Glutamatergic neuron (in vitro differentiated cells): ENCODE measurements at regions not wholly inside any gene's neighbourhood (a gene's known extent, or its start where the extent isn't known, plus 50 kb on each side); places are given as distances from the start of the nearest gene placed in this dataset.

ENCODE experiments used
- DNase-seq: peaks from one replicate; pipeline ENCODE4 v3.0.0; 2022
- H3K27ac Mint-ChIP-seq: one replicate; pipeline ENCODE4 v1.8.0; 2020; ENCODE audit warnings: mild to moderate bottlenecking, mixed read lengths, inconsistent platforms; ENCODE audit not compliant: unreplicated experiment
- H3K27me3 Mint-ChIP-seq: one replicate; pipeline ENCODE4 v1.8.0; 2020; ENCODE audit warnings: mild to moderate bottlenecking, moderate library complexity, mixed read lengths, inconsistent platforms; ENCODE audit not compliant: unreplicated experiment
- H3K36me3 Mint-ChIP-seq: one replicate; pipeline ENCODE4 v1.8.0; 2020; ENCODE audit warnings: mild to moderate bottlenecking, mixed read lengths, inconsistent platforms; ENCODE audit not compliant: unreplicated experiment
- H3K4me1 Mint-ChIP-seq: one replicate; pipeline ENCODE4 v1.8.0; 2020; ENCODE audit warnings: mild to moderate bottlenecking, low read depth, mixed read lengths, inconsistent platforms; ENCODE audit not compliant: unreplicated experiment
- H3K4me3 Mint-ChIP-seq: one replicate; pipeline ENCODE4 v1.8.0; 2020; ENCODE audit warnings: mild to moderate bottlenecking, mixed read lengths, inconsistent platforms; ENCODE audit not compliant: unreplicated experiment
- H3K9me3 Mint-ChIP-seq: one replicate; pipeline ENCODE4 v1.8.0; 2020; ENCODE audit warnings: mild to moderate bottlenecking, moderate library complexity, mixed read lengths, inconsistent platforms; ENCODE audit not compliant: unreplicated experiment
- TF ChIP-seq, protein P1 (sequence below): fragments of 200-600 bp; sonication (generic); IDR thresholded peaks from one replicate; pipeline ENCODE4 v1.5.0; 2021; ENCODE audit not compliant: partially characterized antibody, unreplicated experiment

GRCh38 chr4:174012886-174013259 is 270.6 kb downstream of the FBXO8 start:
- Mint-ChIP-seq H3K36me3 (no peaks in the 10 kb centered on the region), H3K4me1 (no peaks in the 10 kb centered on the region), H3K9me3 (no peaks in the 10 kb centered on the region), H3K27ac (no peak overlapping the region), H3K4me3 (no peak overlapping the region), H3K27me3 (no peaks in the 10 kb centered on the region)
- DNase-seq: no peak
- TF ChIP-seq, protein P1, sequence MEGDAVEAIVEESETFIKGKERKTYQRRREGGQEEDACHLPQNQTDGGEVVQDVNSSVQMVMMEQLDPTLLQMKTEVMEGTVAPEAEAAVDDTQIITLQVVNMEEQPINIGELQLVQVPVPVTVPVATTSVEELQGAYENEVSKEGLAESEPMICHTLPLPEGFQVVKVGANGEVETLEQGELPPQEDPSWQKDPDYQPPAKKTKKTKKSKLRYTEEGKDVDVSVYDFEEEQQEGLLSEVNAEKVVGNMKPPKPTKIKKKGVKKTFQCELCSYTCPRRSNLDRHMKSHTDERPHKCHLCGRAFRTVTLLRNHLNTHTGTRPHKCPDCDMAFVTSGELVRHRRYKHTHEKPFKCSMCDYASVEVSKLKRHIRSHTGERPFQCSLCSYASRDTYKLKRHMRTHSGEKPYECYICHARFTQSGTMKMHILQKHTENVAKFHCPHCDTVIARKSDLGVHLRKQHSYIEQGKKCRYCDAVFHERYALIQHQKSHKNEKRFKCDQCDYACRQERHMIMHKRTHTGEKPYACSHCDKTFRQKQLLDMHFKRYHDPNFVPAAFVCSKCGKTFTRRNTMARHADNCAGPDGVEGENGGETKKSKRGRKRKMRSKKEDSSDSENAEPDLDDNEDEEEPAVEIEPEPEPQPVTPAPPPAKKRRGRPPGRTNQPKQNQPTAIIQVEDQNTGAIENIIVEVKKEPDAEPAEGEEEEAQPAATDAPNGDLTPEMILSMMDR: no peak

DNA sequence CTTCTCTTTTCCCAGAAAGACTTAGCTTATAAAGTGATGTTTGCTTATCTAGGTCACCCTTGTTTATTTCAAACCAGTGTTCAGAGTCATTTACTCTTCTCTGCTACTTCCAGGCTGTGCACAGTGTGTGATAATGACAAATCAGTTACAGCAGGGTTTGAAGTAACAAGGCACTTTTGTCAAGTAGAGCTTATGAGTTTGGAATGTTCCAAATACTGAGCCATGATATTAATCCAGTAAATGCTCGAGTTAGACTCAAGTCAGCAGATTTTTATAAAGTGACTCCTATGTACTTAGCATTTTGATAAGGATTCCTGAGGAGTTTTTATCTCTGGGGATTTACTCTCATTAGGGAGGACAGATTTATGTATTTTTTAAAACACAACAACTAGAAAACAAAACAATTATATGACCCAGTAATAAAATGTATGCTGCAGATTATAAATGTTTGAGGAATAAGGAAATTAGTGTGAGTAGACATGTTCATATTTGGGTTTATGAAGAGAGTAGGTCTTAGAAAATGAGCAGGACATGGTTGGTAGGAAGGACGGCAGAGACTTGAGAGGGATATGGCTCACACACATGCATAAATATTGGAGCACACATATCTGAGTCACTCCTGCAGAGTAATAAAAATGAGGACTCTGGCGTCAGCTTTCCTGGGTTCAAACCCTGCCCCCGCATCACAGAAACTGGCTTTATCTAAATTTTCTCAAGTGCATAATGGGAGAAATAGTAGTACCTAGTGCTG is 271.2 kb downstream of the FBXO8 start:
- no peak for DNase-seq
- no peaks in the 10 kb centered on the region for H3K4me1 Mint-ChIP-seq
- no peaks in the 10 kb centered on the region for H3K9me3 Mint-ChIP-seq
- no peak overlapping the region for H3K27ac Mint-ChIP-seq
- TF ChIP-seq, protein P1: no peak
- no peak overlapping the region for H3K4me3 Mint-ChIP-seq
- H3K36me3 Mint-ChIP-seq: no peaks in the 10 kb centered on the region
- no peaks in the 10 kb centered on the region for H3K27me3 Mint-ChIP-seq

DNA sequence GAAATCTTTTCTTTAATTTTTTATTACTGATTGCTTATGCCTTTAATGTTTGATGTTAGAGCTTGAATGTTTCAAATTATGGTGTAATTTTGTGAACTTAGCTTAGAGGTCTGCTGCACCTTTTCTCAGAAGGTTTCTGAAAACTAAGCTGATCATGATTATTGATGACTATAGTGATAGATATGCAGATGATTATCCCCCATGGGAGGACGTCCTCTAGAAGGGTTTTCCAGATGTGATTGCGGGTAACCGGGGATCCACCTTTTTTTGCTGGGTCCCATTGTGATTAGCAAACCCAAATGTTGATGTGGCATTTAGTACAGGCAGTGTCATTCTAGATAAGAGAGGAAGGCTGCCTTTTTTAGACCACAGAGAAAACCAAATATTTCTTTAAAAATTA is 272.9 kb downstream of the FBXO8 start:
- no peaks in the 10 kb centered on the region for H3K36me3 Mint-ChIP-seq
- no peak for DNase-seq
- no peaks in the 10 kb centered on the region for H3K9me3 Mint-ChIP-seq
- H3K27ac Mint-ChIP-seq: no peak overlapping the region
- no peaks in the 10 kb centered on the region for H3K27me3 Mint-ChIP-seq
- H3K4me3 Mint-ChIP-seq: no peak overlapping the region
- H3K4me1 Mint-ChIP-seq: no peaks in the 10 kb centered on the region
- TF ChIP-seq, protein P1: no peak

DNA sequence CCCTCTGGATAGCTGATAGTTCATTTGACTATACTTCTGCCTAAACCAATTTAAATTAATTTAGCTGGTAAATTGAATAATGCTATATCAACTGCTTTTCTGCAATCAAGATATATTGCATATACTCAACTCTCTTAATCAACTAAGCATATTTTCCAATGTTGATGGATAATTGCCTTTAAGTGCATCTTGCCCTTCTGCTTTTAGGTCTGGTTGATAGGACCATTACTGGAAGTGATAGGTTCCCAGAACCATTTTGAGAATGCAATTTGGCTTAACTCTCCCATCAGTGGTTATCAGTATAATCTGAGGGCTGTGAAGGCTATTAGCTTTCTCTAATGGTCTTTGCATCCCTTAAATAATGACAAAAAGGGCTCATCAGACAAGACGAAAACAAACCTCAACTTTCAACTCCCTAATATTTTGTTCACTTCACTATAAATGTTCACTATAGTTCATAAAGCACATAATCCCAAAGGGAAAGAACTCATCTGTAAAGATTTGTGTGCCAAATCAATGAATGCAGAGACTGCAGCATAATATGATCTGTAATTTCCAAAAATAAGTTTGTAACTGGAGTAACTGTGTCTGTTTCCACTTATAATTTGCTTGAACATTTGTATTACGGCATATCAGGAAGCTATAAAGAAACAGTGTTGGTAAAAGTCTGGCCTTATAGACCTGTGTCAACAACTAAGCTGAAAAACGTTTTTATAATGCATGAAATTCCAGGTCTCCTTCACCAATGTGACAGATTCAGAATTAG is 273.6 kb downstream of the FBXO8 start:
- TF ChIP-seq, protein P1: no peak
- Mint-ChIP-seq H3K27ac (no peak overlapping the region), H3K27me3 (no peaks in the 10 kb centered on the region), H3K36me3 (no peaks in the 10 kb centered on the region), H3K9me3 (no peaks in the 10 kb centered on the region), H3K4me1 (peaks cover 5% of the 10 kb centered on the region), H3K4me3 (no peak overlapping the region)
- DNase-seq: no peak

DNA sequence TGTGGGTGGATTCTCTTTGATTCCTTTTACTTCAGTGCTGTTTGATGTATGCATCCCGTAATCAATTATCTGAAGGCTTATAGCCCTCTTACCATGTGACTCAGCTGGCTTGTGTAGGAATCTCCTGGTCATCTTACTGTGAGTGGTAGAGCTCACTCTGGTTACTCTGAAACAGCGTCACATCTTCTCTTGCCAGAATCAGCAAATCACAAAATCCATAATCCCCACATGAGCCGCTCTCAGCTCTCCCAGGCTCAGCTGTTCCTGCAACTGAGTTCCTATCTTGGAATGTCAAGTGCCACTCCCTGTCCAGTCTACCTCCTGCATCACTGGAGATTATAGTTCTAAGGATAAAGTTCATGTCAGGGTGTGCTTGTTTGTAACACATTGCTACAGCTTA is 278.0 kb downstream of the FBXO8 start:
- DNase-seq: no peak
- H3K4me1 Mint-ChIP-seq: peaks cover 9% of the 10 kb centered on the region
- peaks cover 2% of the 10 kb centered on the region for H3K9me3 Mint-ChIP-seq
- H3K4me3 Mint-ChIP-seq: no peak overlapping the region
- H3K36me3 Mint-ChIP-seq: no peaks in the 10 kb centered on the region
- TF ChIP-seq, protein P1: no peak
- H3K27ac Mint-ChIP-seq: no peak overlapping the region
- no peaks in the 10 kb centered on the region for H3K27me3 Mint-ChIP-seq
